ENCODE measurements at regions not wholly inside any gene's neighbourhood (a gene's known extent, or its start where the extent isn't known, plus 50 kb on each side); places are given as distances from the start of the nearest gene placed in this dataset.

GRCh38 chr15:79513417-79513816, 81.3 kb downstream of the MINAR1 start:
- DNase-seq = no peak
- no peak overlapping the region for H3K27ac ChIP-seq (ENCODE audit: low read depth in 2 of 2, low read length in 1 of 2)
- H3F3A ChIP-seq (replicated peaks; ENCODE audit: insufficient read depth) = no peaks in the 10 kb centered on the region
- POLR2A ChIA-PET = no interaction called here
- H3K9me2 ChIP-seq = no peaks in the 10 kb centered on the region
- H4K20me1 ChIP-seq (ENCODE audit: insufficient read depth) = no peaks in the 10 kb centered on the region
- H3K4me2 ChIP-seq = no peak overlapping the region
- H3K4me3 ChIP-seq (ENCODE audit: low read depth in 2 of 2, low read length in 1 of 2) = no peak overlapping the region
- no peaks in the 10 kb centered on the region for H3K9me3 ChIP-seq
- no peak overlapping the region for H2AFZ ChIP-seq (ENCODE audit: low read depth)
- H3K79me2 ChIP-seq (ENCODE audit: insufficient read depth) = no peaks in the 10 kb centered on the region
- H3K4me1 ChIP-seq (ENCODE audit: control insufficient read depth in 1 of 2, insufficient read depth in 2 of 2, low read depth in 1 of 2, low read length in 1 of 2) = no peaks in the 10 kb centered on the region
- CTCF ChIA-PET = no interaction called here
- TF ChIP-seq RFX5 (IDR thresholded peaks at IDR 0.05; ENCODE audit: low read length) = no peak
- no peak for TF ChIP-seq SIN3A (IDR thresholded peaks at IDR 0.05; ENCODE audit: borderline replicate concordance, low read depth, low read length)
- TF ChIP-seq RXRA (IDR thresholded peaks at IDR 0.05; ENCODE audit: borderline replicate concordance, low read depth) = no peak
- no peak for TF ChIP-seq TCF12 (IDR thresholded peaks at IDR 0.05)
- TF ChIP-seq, protein P1, sequence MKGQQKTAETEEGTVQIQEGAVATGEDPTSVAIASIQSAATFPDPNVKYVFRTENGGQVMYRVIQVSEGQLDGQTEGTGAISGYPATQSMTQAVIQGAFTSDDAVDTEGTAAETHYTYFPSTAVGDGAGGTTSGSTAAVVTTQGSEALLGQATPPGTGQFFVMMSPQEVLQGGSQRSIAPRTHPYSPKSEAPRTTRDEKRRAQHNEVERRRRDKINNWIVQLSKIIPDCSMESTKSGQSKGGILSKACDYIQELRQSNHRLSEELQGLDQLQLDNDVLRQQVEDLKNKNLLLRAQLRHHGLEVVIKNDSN (IDR thresholded peaks at IDR 0.05; ENCODE audit: borderline replicate concordance, low read depth) = no peak
- TF ChIP-seq FOSL2 (IDR thresholded peaks at IDR 0.05; ENCODE audit: borderline replicate concordance, low read depth) = no peak
- no peak for TF ChIP-seq RCOR1 (IDR thresholded peaks at IDR 0.05; ENCODE audit: low read length)
- no peak for TF ChIP-seq FOXM1 (IDR thresholded peaks at IDR 0.05; ENCODE audit: low read depth)
- TF ChIP-seq MAX (IDR thresholded peaks at IDR 0.05; ENCODE audit: low read depth) = no peak
- TF ChIP-seq TEAD4 (IDR thresholded peaks at IDR 0.05; ENCODE audit: borderline replicate concordance, insufficient read depth) = no peak
- TF ChIP-seq POLR2AphosphoS5 (IDR thresholded peaks at IDR 0.05; ENCODE audit: low read depth, low read length) = no peak
- no peak for TF ChIP-seq MEF2A (IDR thresholded peaks at IDR 0.05; ENCODE audit: borderline replicate concordance, low read depth)
- no peak for TF ChIP-seq ELF1 (IDR thresholded peaks at IDR 0.05)
- TF ChIP-seq SMC3 (IDR thresholded peaks at IDR 0.05; ENCODE audit: low read depth, low read length) = no peak
- TF ChIP-seq MXI1 (IDR thresholded peaks at IDR 0.05; ENCODE audit: low read depth, low read length) = no peak
- no peak for TF ChIP-seq GATA2 (CRISPR knock-in tag; IDR thresholded peaks at IDR 0.05)
- TF ChIP-seq, protein P2, sequence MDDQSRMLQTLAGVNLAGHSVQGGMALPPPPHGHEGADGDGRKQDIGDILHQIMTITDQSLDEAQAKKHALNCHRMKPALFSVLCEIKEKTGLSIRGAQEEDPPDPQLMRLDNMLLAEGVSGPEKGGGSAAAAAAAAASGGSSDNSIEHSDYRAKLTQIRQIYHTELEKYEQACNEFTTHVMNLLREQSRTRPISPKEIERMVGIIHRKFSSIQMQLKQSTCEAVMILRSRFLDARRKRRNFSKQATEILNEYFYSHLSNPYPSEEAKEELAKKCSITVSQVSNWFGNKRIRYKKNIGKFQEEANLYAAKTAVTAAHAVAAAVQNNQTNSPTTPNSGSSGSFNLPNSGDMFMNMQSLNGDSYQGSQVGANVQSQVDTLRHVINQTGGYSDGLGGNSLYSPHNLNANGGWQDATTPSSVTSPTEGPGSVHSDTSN (IDR thresholded peaks at IDR 0.05) = no peak
- TF ChIP-seq, protein P3, sequence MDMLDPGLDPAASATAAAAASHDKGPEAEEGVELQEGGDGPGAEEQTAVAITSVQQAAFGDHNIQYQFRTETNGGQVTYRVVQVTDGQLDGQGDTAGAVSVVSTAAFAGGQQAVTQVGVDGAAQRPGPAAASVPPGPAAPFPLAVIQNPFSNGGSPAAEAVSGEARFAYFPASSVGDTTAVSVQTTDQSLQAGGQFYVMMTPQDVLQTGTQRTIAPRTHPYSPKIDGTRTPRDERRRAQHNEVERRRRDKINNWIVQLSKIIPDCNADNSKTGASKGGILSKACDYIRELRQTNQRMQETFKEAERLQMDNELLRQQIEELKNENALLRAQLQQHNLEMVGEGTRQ (IDR thresholded peaks at IDR 0.05; ENCODE audit: borderline replicate concordance, low read depth, low read length) = no peak
- H3K9ac ChIP-seq = no peak overlapping the region
- H3K36me3 ChIP-seq (replicated peaks in 1 of 2; ENCODE audit: control insufficient read depth in 1 of 2, insufficient read depth in 2 of 2, low read length in 1 of 2) = no peaks in the 10 kb centered on the region
- no peaks in the 10 kb centered on the region; the same call in 1 of the 2 replicates for H3K27me3 ChIP-seq (ENCODE audit: insufficient read depth)
- WGBS (ENCODE audit: low lambda C conversion rate) = 60% methylated on average over 8 of the region's 8 CpGs

- Histone ChIP-seq H3K9ac (no peak overlapping the region), H3K9me2 (no peaks in the 10 kb centered on the region), H4K20me1 (ENCODE audit: insufficient read depth) (no peaks in the 10 kb centered on the region), H3K27me3 (ENCODE audit: insufficient read depth) (no peaks in the 10 kb centered on the region; the same call in 1 of the 2 replicates), H3K4me3 (ENCODE audit: low read depth in 2 of 2, low read length in 1 of 2) (no peak overlapping the region), H3K4me1 (ENCODE audit: control insufficient read depth in 1 of 2, insufficient read depth in 2 of 2, low read depth in 1 of 2, low read length in 1 of 2) (no peaks in the 10 kb centered on the region), H2AFZ (ENCODE audit: low read depth) (no peak overlapping the region), H3F3A (replicated peaks; ENCODE audit: insufficient read depth) (no peaks in the 10 kb centered on the region), H3K36me3 (replicated peaks in 1 of 2; ENCODE audit: control insufficient read depth in 1 of 2, insufficient read depth in 2 of 2, low read length in 1 of 2) (no peaks in the 10 kb centered on the region), H3K27ac (ENCODE audit: low read depth in 2 of 2, low read length in 1 of 2) (no peak overlapping the region), H3K4me2 (no peak overlapping the region), H3K79me2 (ENCODE audit: insufficient read depth) (no peaks in the 10 kb centered on the region), H3K9me3 (no peaks in the 10 kb centered on the region)
- no peak for DNase-seq
- CTCF ChIA-PET = no interaction called here
- WGBS (ENCODE audit: low lambda C conversion rate) = 69% methylated on average over 5 of the region's 5 CpGs
- POLR2A ChIA-PET = no interaction called here
- no peak for TF ChIP-seq EZH2phosphoT487 (IDR thresholded peaks at IDR 0.05; ENCODE audit: borderline replicate concordance, low read depth)
- TF ChIP-seq TEAD4 (IDR thresholded peaks at IDR 0.05; ENCODE audit: borderline replicate concordance, insufficient read depth) = no peak
- no peak for TF ChIP-seq ELF1 (IDR thresholded peaks at IDR 0.05)
- TF ChIP-seq POLR2AphosphoS5 (IDR thresholded peaks at IDR 0.05; ENCODE audit: low read depth, low read length) = no peak
- TF ChIP-seq GABPA (IDR thresholded peaks at IDR 0.05; ENCODE audit: low read depth) = no peak
- TF ChIP-seq CHD2 (IDR thresholded peaks at IDR 0.05; ENCODE audit: low read length, partially characterized antibody) = no peak
- TF ChIP-seq RAD21 (IDR thresholded peaks at IDR 0.05; ENCODE audit: low read length) = no peak
- no peak for TF ChIP-seq SIN3A (IDR thresholded peaks at IDR 0.05; ENCODE audit: borderline replicate concordance, low read depth, low read length)
- no peak for TF ChIP-seq MEF2A (IDR thresholded peaks at IDR 0.05; ENCODE audit: borderline replicate concordance, low read depth)
- TF ChIP-seq CTCF (IDR thresholded peaks at IDR 0.05) = no peak
- TF ChIP-seq FOXM1 (IDR thresholded peaks at IDR 0.05; ENCODE audit: low read depth) = no peak
- no peak for TF ChIP-seq RFX5 (IDR thresholded peaks at IDR 0.05; ENCODE audit: low read length)
Measured at GRCh38 chr15:79513940-79514339, 81.8 kb downstream of the MINAR1 start.
